Fibroblast of gingiva (primary cell): ENCODE measurements at regions not wholly inside any gene's neighbourhood (a gene's known extent, or its start where the extent isn't known, plus 50 kb on each side); places are given as distances from the start of the nearest gene placed in this dataset.
"Not testable (repeated sequence)": the region's sequence is repeated elsewhere in the genome, so short reads cannot be mapped to it uniquely, and the experiment has no call there.

Source experiments
- DNase-seq: peaks from one replicate; pipeline ENCODE4 v3.0.0-alpha.2; 2011; ENCODE audit warnings: low read depth

DNA sequence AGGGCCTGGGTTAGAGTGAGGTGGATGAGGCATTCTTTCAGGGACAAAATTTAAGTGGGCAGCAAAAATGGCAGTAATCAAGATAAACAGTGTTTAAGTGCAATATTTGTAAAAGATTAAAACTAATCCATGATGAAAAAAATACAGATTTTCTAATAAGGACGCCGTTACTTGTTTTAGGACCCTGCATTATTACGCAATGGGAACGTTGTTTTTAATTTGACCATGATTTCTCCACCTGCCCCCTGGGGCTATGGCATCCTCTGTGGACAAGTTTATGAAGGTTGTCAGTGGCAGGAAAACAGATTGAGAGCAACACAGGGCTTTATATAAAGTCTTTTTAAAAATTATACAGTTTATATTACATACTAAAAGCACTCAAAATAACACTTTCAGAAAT lies 380.6 kb upstream of the PHF14 start:
- DNase-seq: no peak

DNA sequence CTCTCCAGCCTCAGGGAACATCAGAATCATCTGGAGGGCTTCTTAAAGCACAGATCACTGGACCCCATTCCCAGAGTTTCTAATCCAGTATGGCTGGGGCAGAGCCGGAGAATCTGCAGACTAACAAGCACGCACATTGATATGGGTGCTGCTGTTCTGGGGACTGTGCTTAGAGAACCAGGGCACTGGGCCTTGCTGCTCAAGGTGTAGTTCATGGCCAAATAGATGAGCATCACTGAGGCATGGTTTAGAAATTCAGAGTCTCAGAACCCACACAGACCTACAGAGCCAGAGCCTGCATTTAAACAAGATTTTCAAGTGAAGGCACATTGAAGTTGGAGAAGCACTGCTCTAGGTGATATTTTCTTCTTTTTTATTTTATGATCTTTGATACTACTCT lies 376.8 kb upstream of the PHF14 start:
- DNase-seq: no peak

DNA sequence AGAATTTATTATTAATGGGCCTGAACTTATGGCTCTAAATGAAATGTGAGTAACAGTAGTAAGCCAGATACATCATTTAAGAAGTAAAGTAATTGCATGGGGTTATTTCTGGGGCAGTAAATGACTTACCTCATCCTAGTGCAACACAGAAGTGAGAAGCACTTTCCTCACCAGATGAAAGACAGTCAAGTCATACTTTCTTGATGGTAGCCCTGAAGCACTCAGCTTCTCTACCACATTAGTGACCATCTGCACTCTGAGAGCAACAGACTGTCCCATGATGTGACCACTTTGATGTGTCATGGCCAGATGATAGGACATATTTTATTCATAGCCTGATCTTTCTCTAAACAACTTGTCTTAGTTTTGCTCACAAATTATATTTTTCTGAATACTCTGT lies 369.5 kb upstream of the PHF14 start:
- no peak for DNase-seq

DNA sequence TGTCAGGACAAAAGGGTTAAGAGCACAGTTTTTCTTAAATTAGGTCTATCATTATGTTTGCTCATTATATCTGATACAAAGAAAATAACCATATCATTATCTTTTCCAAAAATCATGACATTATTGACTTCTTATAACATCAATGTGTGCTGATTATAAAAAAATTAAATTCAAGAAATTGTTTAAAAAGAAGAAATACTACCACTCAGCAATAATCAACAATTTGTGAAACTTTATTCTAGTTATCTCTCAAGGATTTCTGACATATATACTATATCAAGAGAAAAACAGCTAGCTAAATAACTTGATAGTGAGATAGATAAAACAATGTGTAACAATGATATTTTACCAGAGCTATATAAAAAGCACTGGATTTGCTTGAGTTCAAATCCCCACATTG lies 360.7 kb upstream of the PHF14 start:
- no peak for DNase-seq

DNA sequence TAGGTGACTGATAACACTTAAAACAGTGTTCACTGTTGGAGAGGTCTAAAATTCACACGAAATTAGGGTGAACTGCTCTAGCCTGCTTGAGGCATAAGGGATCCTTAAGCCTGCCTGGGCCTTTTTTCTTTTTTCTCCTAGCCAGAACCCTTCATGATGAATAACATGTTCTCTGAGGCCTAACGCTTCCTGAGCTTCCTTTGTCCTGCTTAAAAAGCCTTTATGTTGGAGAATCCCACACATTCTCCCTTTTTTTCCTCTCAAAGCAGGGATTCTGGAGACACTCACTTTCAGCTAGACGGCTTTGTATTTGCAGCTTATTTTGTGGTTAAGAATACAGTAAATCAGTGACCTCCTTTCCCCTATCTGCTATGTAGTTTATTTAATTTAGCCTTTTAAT lies 354.7 kb upstream of the PHF14 start:
- DNase-seq: no peak

DNA sequence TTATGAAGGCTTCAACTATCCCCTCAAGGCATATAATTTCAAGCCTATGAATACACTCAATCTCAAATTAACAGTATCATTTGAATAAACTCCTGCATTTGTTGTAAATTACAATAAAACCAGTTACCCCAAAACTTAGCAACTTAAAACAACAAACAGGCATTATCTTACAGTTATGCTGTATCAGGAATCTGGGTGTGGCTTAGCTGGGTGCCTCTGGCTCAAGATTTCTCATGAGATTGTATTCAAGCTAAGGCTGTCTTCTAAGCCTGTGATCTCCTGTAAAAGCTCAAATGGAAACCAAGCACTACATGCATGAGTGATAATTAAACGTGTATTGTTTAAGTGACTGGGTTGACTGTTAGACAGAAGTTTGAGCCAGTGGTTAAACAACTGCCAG lies 341.0 kb upstream of the PHF14 start:
- DNase-seq: no peak

DNA sequence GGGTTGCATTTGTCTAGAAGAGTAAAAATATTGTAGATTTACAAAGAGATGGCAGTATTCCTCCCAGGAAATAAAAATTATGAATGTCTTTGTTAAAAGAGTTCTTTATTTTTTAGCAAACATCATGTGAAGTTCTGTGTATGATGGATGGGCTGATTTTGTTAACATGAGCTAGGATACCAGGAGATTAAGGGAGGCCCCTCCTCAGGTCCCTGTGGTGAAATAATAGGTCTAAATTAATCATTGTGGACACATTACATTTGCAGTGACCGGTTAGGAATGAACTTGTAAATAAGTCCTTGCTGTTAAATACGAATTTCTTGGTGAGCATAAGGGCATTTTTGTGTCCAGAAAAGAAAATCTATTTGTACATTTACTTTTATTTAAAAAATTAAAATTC lies 339.4 kb upstream of the PHF14 start:
- no peak for DNase-seq

DNA sequence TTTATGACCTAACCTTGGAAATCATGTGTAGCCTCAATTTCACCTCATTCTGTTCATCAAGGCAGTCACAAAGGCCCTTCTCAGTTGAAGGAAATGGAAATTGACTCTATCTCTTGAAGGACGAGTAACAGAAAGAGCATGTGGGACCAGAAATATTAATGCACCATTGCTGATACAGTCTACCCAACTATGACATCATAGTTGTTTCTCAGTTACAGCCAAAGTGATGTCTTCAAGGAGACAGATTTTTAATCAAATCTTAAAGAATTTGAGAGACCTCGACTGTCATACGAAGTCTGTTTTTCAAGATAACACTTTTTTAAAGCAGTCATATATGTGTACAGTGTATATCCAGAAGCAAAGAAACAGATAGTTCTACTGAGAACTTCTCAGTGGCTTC lies 335.7 kb upstream of the PHF14 start:
- DNase-seq: no peak

DNA sequence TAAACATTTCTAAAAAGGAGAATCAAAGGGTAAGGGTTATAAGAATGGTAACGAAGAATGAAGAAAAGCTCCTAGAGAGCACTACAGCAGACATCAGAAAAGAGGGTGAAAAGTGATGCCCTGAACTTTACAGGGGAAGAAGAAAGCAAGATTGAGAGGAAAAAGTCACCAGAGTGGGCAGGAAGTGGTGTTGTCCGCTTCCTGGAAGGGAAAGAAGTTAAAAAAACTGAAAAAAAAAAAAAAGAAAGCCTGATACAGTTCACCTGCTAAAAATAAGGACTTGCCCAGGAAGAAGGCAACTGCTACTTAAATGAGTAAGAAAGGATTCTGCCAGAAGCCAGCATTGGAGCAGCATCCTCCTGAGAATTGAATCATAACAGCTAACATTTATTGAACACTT lies 330.1 kb upstream of the PHF14 start:
- DNase-seq: no peak

DNA sequence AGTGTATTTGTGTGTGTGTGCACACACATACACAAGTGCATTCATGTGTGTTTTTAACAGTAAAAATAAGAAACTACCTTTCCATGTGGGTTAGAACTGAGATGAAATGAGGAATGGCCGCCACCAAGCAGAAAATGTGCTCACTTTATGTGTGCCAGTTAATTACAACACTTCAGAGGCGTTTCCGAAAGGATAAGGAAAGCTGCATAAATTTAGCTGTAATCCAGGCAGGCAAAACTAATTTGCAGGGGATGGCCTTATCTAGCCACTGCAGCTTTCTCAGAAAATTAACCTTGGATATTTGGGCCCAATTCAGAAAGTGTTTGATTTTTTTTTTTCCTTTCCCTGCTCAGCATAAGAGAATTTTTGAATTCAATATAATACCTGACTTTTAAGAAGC lies 328.8 kb upstream of the PHF14 start:
- no peak for DNase-seq

DNA sequence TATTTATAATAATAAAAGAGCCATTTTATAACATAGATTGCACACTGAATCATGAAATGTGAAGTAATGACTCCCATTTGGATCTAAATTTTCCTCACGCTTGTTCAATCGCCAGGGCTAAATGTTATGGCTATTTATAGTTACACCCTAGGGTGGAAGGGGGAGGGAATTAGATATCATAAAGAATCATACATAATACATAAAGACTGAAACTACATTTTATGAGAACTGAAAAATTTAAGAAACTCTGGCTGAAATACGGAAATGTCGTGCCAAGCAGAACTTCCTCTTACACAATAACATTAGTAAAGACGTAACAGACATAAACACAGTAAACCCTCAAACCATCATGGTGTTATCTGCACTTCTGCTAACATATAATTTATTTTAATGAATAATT lies 327.5 kb upstream of the PHF14 start:
- DNase-seq: no peak

DNA sequence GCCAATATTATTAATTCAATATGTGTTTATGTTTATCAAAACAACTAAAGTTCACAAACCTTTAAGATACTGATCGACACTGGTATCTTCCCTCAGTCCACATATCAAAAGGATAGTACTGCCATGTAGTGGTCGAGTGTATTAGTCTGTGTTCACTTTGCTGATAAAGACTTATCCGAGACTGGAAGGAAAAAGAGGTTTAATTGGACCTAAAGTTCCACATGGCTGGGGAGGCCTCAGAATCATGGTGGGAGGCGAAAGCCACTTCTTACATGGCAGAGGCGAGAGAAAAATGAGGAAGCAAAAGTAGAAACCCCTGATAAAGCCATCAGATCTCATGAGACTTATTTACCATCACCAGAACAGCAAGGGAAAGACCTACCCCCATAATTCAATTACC lies 325.4 kb upstream of the PHF14 start:
- no peak for DNase-seq

DNA sequence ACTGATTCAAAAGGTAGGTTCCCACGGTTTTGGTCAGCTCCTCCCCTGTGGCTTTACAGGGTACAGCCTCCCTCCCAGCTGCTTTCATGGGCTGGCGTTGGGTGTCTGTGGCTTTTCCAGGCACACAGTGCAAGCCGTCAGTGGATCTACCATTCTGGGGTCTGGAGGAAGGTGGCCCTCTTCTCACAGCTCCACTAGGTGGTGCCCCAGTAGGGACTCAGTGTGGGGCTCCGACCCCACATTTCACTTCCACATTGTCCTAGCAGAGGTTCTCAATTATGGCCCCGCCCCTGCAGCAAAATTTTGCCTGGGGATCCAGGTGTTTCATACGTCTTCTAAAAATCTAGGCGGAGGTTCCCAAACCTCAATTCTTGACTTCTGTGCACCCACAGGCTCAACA lies 324.6 kb upstream of the PHF14 start:
- not testable (repeated sequence) for DNase-seq

DNA sequence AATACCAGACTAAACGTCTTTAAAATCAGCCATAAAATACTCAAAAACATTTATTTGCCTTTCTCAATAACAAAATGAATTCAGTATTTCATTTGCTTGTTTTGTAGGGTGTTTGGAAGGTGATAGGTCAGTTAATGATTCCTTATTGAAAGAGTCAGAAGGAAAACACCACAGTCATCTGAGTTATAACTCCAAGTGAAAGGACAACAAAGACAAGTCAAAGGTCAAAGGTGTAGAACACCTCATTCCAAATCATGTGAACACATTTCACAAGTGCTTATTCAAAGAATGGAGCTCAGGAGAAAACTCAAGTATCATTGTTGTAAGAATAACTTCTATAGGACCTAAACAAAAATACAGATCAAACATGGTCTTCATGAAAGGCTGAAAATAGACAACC lies 318.6 kb upstream of the PHF14 start:
- DNase-seq: no peak

DNA sequence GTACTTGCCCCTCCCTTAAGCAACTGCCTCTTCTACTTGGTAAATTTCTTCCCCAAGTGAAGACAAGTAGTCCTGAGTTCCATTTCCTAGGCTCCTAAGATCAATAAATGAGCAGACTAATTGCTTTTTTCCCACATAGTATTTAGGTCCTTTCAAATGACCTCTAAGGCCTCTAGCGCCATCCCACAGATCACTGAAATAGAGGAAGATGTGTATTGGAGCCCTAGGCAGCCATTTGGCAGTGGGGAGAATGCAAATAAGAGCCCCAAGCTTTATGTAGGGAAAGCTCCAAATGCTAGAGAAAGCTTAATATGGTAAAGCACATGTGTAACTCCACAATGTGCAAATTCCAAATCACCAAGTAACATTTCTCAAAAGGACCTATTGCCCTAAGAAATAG lies 316.5 kb upstream of the PHF14 start:
- DNase-seq: no peak

DNA sequence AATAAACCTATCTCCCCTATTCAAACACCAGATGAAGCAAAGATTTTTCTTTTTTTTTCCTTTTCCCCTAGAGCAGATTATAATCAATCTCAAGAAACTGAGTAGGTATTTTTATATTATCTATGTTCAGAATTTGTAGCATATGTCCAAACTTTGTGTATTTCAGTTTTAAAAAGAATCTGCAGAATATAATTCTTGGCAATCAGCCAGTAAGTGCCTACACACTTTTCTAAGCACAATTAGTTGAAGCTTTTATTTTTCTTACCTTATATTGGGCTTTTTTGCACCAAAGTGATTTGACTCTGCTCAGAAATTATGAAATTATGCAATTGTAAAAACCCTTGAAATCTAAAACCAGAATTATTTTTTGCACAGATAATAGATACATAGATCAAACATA lies 315.8 kb upstream of the PHF14 start:
- no peak for DNase-seq

DNA sequence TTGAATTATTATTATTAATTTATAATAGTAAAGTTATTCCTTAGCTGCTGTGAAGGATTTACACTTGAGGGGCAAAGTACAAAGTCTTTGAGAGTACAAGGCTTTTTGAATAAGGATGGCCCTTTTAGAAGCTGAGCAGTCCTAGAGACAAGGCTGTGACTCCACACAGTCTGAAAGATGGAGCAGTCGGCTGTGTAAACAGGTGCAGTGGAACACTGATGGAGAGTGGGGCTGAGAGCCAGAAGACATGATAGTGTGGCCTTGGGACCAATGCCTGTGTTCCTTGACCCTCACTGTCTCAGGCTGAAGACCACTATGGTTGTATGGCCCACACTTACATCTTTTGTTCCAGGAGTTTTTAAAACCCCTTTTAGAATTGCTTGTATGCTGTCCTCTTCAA lies 311.2 kb upstream of the PHF14 start:
- DNase-seq: no peak

DNA sequence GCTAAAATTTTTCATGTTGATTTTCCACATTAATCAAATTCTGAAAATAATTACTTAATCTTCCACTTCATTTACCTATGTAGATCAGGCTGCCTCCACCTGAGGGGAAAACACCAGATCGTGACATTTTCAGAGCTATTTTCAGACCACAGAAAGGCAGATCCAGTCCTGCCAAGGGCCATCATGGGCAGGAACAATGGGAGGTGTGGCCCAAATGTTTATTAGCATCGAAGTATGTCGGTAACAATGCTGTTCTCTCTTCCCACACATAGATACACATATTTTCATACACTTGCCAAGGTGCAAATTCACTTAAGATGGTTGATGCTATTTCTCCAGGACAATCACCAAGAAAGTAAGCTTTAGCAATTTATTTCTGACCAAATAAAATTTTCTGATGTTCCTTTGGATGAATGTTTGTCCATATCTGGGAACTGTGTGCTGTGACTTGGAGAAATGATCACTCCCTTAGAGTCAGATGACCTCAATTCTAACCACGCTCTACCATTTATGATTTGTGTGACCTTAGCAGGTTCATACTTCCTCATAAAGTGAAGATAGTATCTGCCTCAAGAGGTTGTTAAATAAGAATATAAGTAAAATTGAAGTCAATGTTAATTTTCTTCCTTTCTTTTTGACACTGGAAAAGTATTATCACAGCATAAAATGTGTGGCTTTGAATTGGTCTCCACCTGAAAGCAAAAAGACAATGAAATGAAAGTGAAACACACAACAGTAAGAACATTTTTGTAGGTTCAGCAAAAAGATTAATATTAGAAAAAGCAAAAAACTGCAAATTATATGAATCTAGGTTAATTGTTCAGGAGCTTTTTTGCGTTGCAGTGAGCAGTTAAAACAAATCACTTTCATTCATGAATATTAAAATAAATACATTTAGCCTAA lies 310.4 kb upstream of the PHF14 start:
- no peak for DNase-seq

DNA sequence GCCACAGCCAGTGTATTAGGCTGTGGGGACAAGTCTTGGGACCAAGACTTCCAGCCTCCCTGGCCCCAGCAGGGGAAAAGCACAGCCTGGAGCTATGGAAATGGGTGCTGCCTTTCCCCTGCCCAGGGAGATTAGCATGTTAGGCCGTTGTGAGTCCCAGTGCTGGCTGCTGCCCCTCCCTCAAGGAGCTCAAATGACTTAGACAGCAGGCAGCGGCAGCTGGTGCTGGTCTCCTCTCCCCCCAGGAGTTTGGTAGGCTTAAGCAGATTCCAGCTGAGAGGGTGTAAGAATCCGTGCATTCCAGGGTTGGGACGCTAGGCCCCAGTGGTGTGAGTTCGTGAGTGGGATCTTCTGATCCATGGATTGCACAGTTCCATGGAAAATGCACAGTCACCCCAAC lies 301.5 kb upstream of the PHF14 start:
- no peak for DNase-seq

DNA sequence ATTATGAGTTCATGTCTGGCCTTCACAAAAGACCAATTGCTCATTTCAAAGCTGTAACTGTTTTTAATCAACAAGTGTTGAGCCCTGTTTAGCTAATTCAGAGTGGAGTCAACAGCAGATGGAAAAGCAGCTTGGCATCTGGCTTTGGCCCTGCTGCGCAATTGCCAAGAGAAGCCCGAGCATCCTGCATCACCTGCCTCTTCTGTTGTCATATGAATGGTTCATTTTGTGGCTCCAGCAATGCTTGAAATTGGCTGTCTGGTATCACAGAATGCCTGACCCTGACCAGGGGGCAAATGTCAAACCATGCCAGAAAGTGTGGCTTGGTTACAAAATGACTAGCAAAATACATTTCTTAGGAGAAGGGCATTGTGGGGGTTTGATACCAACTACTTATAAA lies 296.5 kb upstream of the PHF14 start:
- no peak for DNase-seq

DNA sequence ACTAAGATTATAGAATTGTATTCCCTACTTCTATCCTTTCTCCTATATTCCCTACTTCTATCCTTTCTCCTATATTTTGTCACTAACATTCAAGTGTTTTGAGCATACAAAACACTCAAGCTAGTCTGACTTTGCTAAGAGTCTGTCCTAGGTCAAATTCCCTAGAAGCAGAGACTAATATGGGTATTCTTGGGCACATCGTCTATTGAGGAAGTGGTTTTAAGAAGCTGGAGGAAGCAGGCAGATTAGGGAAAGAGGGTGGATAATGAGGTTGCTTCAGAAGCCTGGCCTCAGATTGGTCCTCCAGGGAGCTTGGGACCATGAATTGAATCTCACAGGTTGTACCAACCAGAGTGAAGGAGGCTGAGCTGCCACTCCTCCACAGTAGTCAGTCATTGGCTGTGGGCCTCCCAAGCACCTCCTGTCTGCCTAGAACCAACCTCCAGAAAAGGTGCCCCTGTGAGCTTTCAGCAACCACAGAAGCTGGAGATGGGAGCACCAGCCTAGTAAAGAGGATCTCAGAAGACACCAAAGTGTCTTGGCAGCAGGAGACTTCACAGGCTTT lies 295.9 kb upstream of the PHF14 start:
- no peak for DNase-seq

DNA sequence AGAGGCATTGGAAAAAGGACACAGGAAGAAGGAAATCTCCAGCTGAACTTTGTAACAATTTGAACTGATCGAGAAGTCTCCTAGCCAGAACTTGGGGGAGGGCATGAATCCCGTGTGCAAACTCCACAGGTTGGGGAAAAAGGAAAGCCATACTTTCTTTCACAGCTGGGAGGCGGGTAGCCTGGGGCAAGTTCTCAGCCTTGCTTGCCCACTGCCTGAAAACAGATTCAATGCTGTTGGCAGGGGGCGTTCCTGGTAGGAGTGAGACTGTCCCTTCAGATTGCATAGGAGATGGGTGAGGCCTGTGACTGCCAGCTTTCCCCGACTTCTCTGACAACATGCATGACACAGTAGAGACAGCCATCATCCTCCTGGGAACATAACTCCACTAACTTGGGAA lies 289.1 kb upstream of the PHF14 start:
- DNase-seq: no peak

DNA sequence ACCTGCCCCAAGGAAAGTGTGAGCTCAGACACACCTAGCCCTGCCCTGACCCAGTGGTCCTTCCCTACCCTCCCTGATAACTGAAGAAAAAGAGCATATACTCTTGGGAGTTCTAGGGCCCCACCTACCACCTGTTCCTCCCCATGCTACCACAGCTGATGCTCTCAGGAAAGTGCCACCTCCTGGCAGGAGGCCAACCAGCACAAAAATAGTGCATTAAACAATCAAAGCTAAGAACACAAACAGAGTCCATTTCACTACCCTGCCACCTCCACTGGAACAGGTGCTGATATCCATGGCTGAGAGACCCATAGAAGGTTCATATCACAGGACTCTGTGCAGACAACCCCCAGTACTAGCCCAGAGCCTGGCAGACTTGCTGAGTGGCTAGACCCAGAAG lies 288.6 kb upstream of the PHF14 start:
- no peak for DNase-seq

DNA sequence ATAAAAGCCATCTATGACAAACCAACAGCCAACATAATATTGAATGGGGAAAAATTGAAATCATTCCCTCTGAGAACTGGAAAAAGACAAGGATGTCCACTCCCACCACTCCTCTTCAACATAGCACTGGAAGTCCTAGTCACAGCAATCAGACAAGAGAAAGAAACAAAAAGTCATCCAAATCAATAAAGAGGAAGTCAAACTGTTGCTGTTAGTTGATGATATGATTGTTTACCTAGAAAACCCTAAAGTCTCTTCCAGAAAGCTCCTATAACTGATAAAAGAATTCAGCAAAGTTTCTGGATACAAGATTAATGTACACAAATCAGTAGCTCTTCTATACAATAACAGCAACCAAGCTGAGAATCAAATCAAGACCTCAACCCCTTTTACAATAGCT lies 285.1 kb upstream of the PHF14 start:
- DNase-seq: no peak
